C4-2B (cell line): ENCODE measurements at regions not wholly inside any gene's neighbourhood (a gene's known extent, or its start where the extent isn't known, plus 50 kb on each side); places are given as distances from the start of the nearest gene placed in this dataset.
"Not testable (repeated sequence)": the region's sequence is repeated elsewhere in the genome, so short reads cannot be mapped to it uniquely, and the experiment has no call there.

Source experiments
- H3K27ac ChIP-seq: fragments of 450-650 bp; 2 replicates; pipeline ENCODE4 v1.5.1; 2017
- ZFX ChIP-seq: fragments of 450-650 bp; IDR thresholded peaks from 2 replicates; pipeline ENCODE4 v1.6.1; 2017
- TF ChIP-seq, protein P1 (sequence below): fragments of 450-650 bp; conservative IDR thresholded peaks from 2 replicates; pipeline ENCODE4 v1.5.1; 2017; ENCODE audit warnings: mild to moderate bottlenecking

DNA sequence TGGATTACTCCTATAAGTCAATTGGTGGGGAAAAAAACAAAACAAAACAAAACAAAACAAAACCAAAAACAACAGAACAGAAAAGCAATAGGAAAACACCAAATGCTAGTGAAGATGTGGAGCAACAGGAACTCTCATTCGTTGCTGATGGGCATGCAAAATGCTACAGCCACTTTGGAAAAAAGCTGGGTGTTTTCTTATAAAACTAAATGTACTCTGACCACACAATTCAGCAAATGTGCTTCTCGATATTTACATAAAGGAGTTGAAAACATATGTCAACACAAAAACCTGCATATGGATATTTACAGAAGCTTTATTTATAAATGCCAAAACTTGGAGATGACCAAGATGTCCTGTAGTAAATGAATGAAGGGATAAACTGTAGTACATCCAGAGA lies 703.6 kb upstream of the FAM241A start:
- no peak for TF ChIP-seq ZFX
- TF ChIP-seq, protein P1, sequence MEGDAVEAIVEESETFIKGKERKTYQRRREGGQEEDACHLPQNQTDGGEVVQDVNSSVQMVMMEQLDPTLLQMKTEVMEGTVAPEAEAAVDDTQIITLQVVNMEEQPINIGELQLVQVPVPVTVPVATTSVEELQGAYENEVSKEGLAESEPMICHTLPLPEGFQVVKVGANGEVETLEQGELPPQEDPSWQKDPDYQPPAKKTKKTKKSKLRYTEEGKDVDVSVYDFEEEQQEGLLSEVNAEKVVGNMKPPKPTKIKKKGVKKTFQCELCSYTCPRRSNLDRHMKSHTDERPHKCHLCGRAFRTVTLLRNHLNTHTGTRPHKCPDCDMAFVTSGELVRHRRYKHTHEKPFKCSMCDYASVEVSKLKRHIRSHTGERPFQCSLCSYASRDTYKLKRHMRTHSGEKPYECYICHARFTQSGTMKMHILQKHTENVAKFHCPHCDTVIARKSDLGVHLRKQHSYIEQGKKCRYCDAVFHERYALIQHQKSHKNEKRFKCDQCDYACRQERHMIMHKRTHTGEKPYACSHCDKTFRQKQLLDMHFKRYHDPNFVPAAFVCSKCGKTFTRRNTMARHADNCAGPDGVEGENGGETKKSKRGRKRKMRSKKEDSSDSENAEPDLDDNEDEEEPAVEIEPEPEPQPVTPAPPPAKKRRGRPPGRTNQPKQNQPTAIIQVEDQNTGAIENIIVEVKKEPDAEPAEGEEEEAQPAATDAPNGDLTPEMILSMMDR, result no peak
- no peak overlapping the region for H3K27ac ChIP-seq

DNA sequence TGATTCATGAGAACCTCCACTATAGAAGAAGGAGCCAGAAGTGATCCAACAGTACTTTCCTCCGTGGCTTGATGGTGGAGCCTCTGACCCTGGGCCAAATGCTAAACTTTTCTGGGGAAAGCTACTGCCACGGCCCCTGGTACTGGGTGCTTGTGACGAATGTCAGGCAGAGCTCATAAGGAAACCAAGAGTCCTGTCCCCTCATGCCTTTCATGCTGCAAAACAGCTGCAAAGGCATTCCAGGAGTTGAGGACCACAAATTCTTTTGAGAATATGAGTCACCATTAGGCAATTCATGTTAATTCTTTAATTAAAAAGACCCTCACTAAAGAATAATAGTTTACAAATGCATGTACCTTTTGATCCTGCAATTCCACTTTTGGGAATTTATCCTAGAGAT lies 700.4 kb upstream of the FAM241A start:
- H3K27ac ChIP-seq, result not testable (repeated sequence)

DNA sequence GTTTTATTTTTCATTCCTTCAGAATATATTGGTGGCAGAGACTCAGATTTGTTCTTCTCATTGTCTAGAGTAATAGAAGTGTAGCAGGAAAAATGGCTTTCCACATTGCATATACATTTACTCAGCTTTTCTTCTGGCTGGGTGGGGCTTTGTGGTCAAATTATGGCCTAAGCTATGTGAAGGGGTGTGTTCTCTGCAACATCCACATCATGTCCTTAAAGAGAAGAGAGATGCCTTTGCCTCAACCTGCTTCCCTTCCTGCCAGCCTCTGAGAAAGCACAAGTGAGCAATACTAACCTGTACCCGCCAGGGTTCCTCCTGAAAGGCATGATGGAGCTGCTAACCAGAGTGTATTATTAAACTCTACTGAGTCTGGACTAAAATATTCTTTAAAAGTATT lies 695.6 kb upstream of the FAM241A start:
- TF ChIP-seq ZFX, result no peak
- TF ChIP-seq, protein P1, result no peak
- no peak overlapping the region for H3K27ac ChIP-seq

DNA sequence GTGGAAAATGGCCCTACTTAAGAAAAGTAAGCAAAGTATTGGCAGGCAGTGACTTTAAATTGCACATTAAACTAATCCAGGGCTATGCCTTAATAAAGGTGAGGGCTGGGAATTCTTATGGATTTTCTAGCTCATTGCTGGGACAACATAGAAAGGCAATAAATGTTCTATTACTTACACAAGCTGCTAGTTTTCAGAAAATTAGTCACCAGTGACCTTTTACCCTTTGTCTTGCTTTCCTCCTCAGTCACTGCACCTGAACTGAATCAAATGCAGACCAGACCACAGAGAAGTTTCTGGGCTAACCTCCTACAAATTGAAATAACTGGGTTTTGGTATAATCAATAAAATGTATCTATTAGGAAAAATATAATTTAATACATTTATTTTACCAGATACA lies 694.4 kb upstream of the FAM241A start:
- no peak for TF ChIP-seq ZFX
- TF ChIP-seq, protein P1, result no peak
- H3K27ac ChIP-seq, result no peak overlapping the region

DNA sequence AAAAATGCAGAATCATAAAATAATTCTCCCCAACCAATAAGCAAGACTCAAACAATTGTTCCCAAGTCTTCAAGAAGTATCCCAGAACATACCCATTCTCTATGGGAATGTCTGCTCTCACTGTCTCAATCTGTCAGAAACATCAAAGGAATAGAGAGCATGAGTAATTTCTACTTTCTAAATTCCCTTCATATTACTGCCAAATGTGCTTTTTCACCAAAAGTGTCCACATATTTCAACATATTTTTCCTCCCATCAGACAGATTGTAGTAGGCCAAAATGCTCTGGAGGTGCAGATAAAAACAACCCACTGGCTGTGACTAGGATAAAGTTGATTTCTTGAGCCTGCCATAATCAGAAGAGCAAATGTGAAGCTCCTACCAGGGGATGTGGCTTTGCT lies 692.0 kb upstream of the FAM241A start:
- TF ChIP-seq ZFX, result no peak
- TF ChIP-seq, protein P1, result no peak
- H3K27ac ChIP-seq, result no peak overlapping the region

DNA sequence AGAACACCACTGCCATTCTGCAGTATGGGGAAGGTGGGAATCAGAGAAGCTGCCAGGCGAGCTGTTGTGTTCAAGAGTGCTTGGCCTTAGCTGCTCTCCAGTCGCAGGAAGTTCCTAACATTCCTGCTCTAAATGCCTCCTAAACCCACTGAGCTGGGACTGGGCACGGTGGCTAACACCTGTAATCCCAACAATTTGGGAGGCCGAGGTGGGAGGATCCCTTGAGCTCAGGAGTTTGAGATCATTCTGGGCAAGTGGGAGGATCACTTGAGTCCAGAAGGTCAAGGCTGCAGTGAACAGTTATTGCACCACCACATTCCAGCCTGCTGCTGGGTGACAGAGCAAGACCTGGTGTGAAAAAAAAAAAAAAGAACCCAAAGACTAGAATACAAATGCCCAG lies 690.3 kb upstream of the FAM241A start:
- no peak overlapping the region for H3K27ac ChIP-seq
- TF ChIP-seq, protein P1, result no peak
- TF ChIP-seq ZFX, result no peak

DNA sequence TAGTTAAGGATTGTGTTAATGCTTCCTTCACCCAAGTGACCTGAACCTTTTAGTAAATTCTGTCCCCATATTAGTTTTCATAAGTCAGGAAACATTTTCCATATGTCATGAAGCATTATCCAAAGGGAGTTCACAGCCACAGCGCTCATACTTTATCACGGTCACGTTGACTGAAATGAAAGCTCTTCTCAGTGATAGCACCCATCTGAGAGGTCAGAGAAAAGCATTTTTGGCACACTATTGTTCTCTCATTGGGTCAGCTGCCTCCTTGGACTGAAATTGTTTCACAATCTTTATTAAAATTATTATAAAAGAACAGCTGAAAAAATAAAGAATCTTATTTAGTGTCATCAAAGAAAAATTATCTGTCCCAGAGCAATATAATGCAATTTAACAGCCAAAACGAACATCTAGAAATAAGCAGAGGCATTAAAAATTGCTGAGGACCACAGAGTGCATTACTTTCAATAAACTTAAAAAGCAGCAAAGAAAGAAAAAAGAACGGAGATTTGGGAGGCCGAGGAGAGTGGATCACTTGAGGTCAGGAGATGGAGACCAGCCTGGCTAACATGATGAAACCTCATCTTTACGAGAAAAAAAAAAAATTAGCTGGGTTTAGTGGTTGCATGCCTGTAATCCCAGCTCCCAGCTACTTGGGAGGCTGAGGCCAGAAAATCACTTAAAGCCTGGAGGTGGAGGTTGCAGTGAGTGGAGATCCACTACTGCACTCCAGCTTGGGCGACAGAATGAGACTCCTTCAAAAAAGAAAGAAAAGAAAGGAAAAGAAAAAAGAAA lies 680.8 kb upstream of the FAM241A start:
- H3K27ac ChIP-seq, result no peak overlapping the region
- TF ChIP-seq, protein P1, result no peak
- no peak for TF ChIP-seq ZFX
